ENCODE measurements at regions not wholly inside any gene's neighbourhood (a gene's known extent, or its start where the extent isn't known, plus 50 kb on each side); places are given as distances from the start of the nearest gene placed in this dataset.

GRCh38 chr4:29521281-29521680 is 1198.9 kb upstream of the PCDH7 start:
- H3K4me3 ChIP-seq (ENCODE audit: low read depth, low read length) = no peak overlapping the region
- no peak for TF ChIP-seq CTCF (IDR thresholded peaks at IDR 0.05; ENCODE audit: insufficient read depth, low read depth, low read length)
- DNase-seq (ENCODE audit: low read depth) = no peak

GRCh38 chr4:29536745-29537144 is 1183.4 kb upstream of the PCDH7 start:
- no peak for DNase-seq (ENCODE audit: low read depth)
- TF ChIP-seq CTCF (IDR thresholded peaks at IDR 0.05; ENCODE audit: insufficient read depth, low read depth, low read length) = no peak
- no peak overlapping the region for H3K4me3 ChIP-seq (ENCODE audit: low read depth, low read length)

- peak; percentile 36 for DNase-seq (ENCODE audit: low read depth)
- TF ChIP-seq CTCF (IDR thresholded peaks at IDR 0.05; ENCODE audit: insufficient read depth, low read depth, low read length) = no peak
- no peak overlapping the region for H3K4me3 ChIP-seq (ENCODE audit: low read depth, low read length)
These were observed 1181.1 kb upstream of the PCDH7 start for GRCh38 chr4:29538889-29539646.

- no peak for DNase-seq (ENCODE audit: low read depth)
- H3K4me3 ChIP-seq (ENCODE audit: low read depth, low read length) = no peak overlapping the region
- no peak for TF ChIP-seq CTCF (IDR thresholded peaks at IDR 0.05; ENCODE audit: insufficient read depth, low read depth, low read length)
These were observed 1179.6 kb upstream of the PCDH7 start for GRCh38 chr4:29540439-29541102.

GRCh38 chr4:29541757-29542156 is 1178.4 kb upstream of the PCDH7 start:
- H3K4me3 ChIP-seq (ENCODE audit: low read depth, low read length) = no peak overlapping the region
- DNase-seq (ENCODE audit: low read depth) = no peak
- TF ChIP-seq CTCF (IDR thresholded peaks at IDR 0.05; ENCODE audit: insufficient read depth, low read depth, low read length) = no peak

GRCh38 chr4:29549342-29549741 is 1170.8 kb upstream of the PCDH7 start:
- DNase-seq (ENCODE audit: low read depth) = peak; percentile 6
- H3K4me3 ChIP-seq (ENCODE audit: low read depth, low read length) = no peak overlapping the region
- no peak for TF ChIP-seq CTCF (IDR thresholded peaks at IDR 0.05; ENCODE audit: insufficient read depth, low read depth, low read length)
